Prostate gland (tissue), 2 donors: ENCODE measurements at regions not wholly inside any gene's neighbourhood (a gene's known extent, or its start where the extent isn't known, plus 50 kb on each side); places are given as distances from the start of the nearest gene placed in this dataset.

Experiments used
- DNase-seq: peaks from one replicate; pipeline ENCODE4 v3.0.0-alpha.2; 2019; ENCODE audit warnings: low spot score
- H3K27ac ChIP-seq, 2 donors: fragments of 200-600 bp; sonication (generic); 2 replicates each; pipeline ENCODE4 v1.5.1; 2017 to 2019
- H3K27me3 ChIP-seq: fragments of 200-600 bp; sonication (generic); replicated peaks from 2 replicates; pipeline ENCODE4 v1.5.1; 2019; ENCODE audit not compliant: insufficient read depth
- H3K36me3 ChIP-seq, 2 donors: fragments of 200-600 bp; sonication (generic); 1 replicate in 1 of 2; 2 replicates in 1 of 2; pipeline versions ENCODE4 v1.5.1 to v1.8.1; 2017 to 2019
- H3K4me1 ChIP-seq: fragments of 200-600 bp; sonication (generic); replicated peaks from 2 replicates; pipeline ENCODE4 v1.5.1; 2019
- H3K4me3 ChIP-seq, 2 donors: fragments of 200-600 bp; sonication (generic); 2 replicates each; pipeline ENCODE4 v1.5.1; 2017 to 2019
- H3K9me3 ChIP-seq: fragments of 200-600 bp; sonication (generic); 2 replicates; pipeline ENCODE4 v1.5.1; 2017
- CTCF ChIP-seq, 4 experiments: fragments of 200-600 bp in 2 of 4; fragments of 450-650 bp in 2 of 4; sonication (generic) in 2 of 4; IDR thresholded peaks; 1 replicate in 3 of 4; 2 replicates in 1 of 4; pipeline ENCODE4 v1.5.1; 2016 to 2019; ENCODE audit warnings: antibody characterized with exemption in 4 of 4, mild to moderate bottlenecking in 2 of 4, moderate library complexity in 2 of 4
- POLR2A ChIP-seq: fragments of 450-650 bp; IDR thresholded peaks from one replicate; pipeline ENCODE4 v1.6.1; 2016; ENCODE audit warnings: antibody characterized with exemption, mild to moderate bottlenecking
- POLR2AphosphoS5 ChIP-seq: sonication (generic); formaldehyde crosslinking; IDR thresholded peaks from one replicate; pipeline ENCODE4 v1.6.1; 2017; ENCODE audit warnings: antibody characterized with exemption
- WGBS: methylation state at CpG from one replicate; pipeline ENCODE4 v1.1.5; 2018; 5-methylcytosine and 5-hydroxymethylcytosine counted together
- intact Hi-C: fragments of 100-400 bp; cut with DNase I; formaldehyde crosslinking; loops from one replicate; pipeline ENCODE4 v1.14.2; 2022

GRCh38 chr18:54433368-54433767, 75.7 kb downstream of the C18orf54 start:
- Histone ChIP-seq H3K36me3 (no peaks in the 10 kb centered on the region), H3K4me3 (no peak overlapping the region), H3K4me1 (no peaks in the 10 kb centered on the region), H3K9me3 (no peaks in the 10 kb centered on the region), H3K27me3 (no peaks in the 10 kb centered on the region), H3K27ac (no peak overlapping the region)
- WGBS, result 50% methylated on average over 5 of the region's 5 CpGs
- intact Hi-C loops, result no loop called here
- TF ChIP-seq POLR2A, result no peak
- TF ChIP-seq POLR2AphosphoS5, result no peak
- TF ChIP-seq CTCF (IDR thresholded peaks at IDR 0.05), result no peak
- no peak for DNase-seq

GRCh38 chr18:54433857-54434256, 76.2 kb downstream of the C18orf54 start:
- DNase-seq, result no peak
- Histone ChIP-seq H3K4me1 (no peaks in the 10 kb centered on the region), H3K4me3 (no peak overlapping the region), H3K9me3 (no peaks in the 10 kb centered on the region), H3K27me3 (no peaks in the 10 kb centered on the region), H3K27ac (no peak overlapping the region), H3K36me3 (no peaks in the 10 kb centered on the region)
- TF ChIP-seq CTCF (IDR thresholded peaks at IDR 0.05) (no peak), POLR2AphosphoS5 (no peak), POLR2A (no peak)
- 27% methylated on average over 1 of the region's 1 CpG for WGBS
- intact Hi-C loops, result no loop called here

GRCh38 chr18:54434453-54434852, 76.7 kb downstream of the C18orf54 start:
- Histone ChIP-seq H3K4me1 (no peaks in the 10 kb centered on the region), H3K36me3 (no peaks in the 10 kb centered on the region), H3K9me3 (no peaks in the 10 kb centered on the region), H3K27ac (no peak overlapping the region), H3K4me3 (no peak overlapping the region), H3K27me3 (no peaks in the 10 kb centered on the region)
- intact Hi-C loops, result no loop called here
- TF ChIP-seq POLR2A (no peak), POLR2AphosphoS5 (no peak), CTCF (IDR thresholded peaks at IDR 0.05) (no peak)
- 16% methylated on average over 1 of the region's 1 CpG for WGBS
- no peak for DNase-seq

- Histone ChIP-seq H3K27me3 (no peaks in the 10 kb centered on the region), H3K9me3 (no peaks in the 10 kb centered on the region), H3K4me1 (no peaks in the 10 kb centered on the region), H3K36me3 (no peaks in the 10 kb centered on the region), H3K4me3 (no peak overlapping the region), H3K27ac (no peak overlapping the region)
- intact Hi-C loops, result no loop called here
- DNase-seq, result no peak
- WGBS, result 67% methylated on average over 5 of the region's 5 CpGs
- TF ChIP-seq CTCF (IDR thresholded peaks at IDR 0.05) (no peak), POLR2A (no peak), POLR2AphosphoS5 (no peak)
Observed at GRCh38 chr18:54436501-54436900, 78.8 kb downstream of the C18orf54 start.

- DNase-seq, result no peak
Observed at GRCh38 chr18:54440292-54440691, 82.6 kb downstream of the C18orf54 start.

More at GRCh38 chr18:54440292-54440691, 82.6 kb downstream of the C18orf54 start:
- H3K4me3 ChIP-seq, result no peak overlapping the region
- TF ChIP-seq POLR2AphosphoS5, result no peak
- no peak overlapping the region for H3K27ac ChIP-seq
- no peaks in the 10 kb centered on the region for H3K27me3 ChIP-seq
- intact Hi-C loops, result no loop called here
- H3K4me1 ChIP-seq, result no peaks in the 10 kb centered on the region
- WGBS, result 50% methylated on average over 1 of the region's 1 CpG
- H3K9me3 ChIP-seq, result no peaks in the 10 kb centered on the region
- H3K36me3 ChIP-seq, result no peaks in the 10 kb centered on the region
